ENCODE measurements at regions not wholly inside any gene's neighbourhood (a gene's known extent, or its start where the extent isn't known, plus 50 kb on each side); places are given as distances from the start of the nearest gene placed in this dataset.

GRCh38 chr7:68244389-68244788 is 1247.8 kb downstream of the TYW1 start:
- Histone ChIP-seq H3K4me2 (ENCODE audit: low read depth, low read length) (no peak overlapping the region), H4K20me1 (ENCODE audit: insufficient read depth, low read length) (no peaks in the 10 kb centered on the region), H2BK20ac (ENCODE audit: low read depth, low read length) (no peak overlapping the region), H2AFZ (replicated peaks; ENCODE audit: low read length, poor library complexity) (no peak overlapping the region), H2AK5ac (ENCODE audit: low read depth, low read length) (no peak overlapping the region), H3K27ac (ENCODE audit: insufficient read depth, low read length) (no peak overlapping the region), H3K9me1 (ENCODE audit: insufficient read depth, low read length) (no peaks in the 10 kb centered on the region), H3K4me1 (ENCODE audit: control insufficient read depth, insufficient read depth, low read length) (no peaks in the 10 kb centered on the region), H3K79me1 (ENCODE audit: low read depth in 1 of 2, low read length in 2 of 2) (no peaks in the 10 kb centered on the region), H3K4me3 (ENCODE audit: insufficient read depth, low read depth, low read length) (no peak overlapping the region), H2BK5ac (ENCODE audit: low read depth, low read length, poor library complexity, severe bottlenecking) (no peak overlapping the region), H3K27me3 (ENCODE audit: control insufficient read depth, insufficient read depth, low read length) (no peaks in the 10 kb centered on the region), H3K36me3 (ENCODE audit: control insufficient read depth, insufficient read depth, low read length) (no peaks in the 10 kb centered on the region), H3K18ac (ENCODE audit: low read depth, low read length) (no peak overlapping the region), H2AK9ac (replicated peaks; ENCODE audit: low read depth, low read length, poor library complexity) (no peak overlapping the region), H4K91ac (ENCODE audit: insufficient read depth, low read depth, low read length) (no peak overlapping the region), H4K8ac (ENCODE audit: low read depth in 2 of 2, low read length in 2 of 2) (no peak overlapping the region), H3K9me3 (ENCODE audit: control insufficient read depth, insufficient read depth, low read length) (peaks cover 7% of the 10 kb centered on the region; the same call in 1 of the 2 replicates), H3K14ac (replicated peaks; ENCODE audit: low read depth, low read length) (no peak overlapping the region), H3K23ac (ENCODE audit: low read depth, low read length) (no peak overlapping the region), H2BK15ac (ENCODE audit: low read depth, low read length) (no peak overlapping the region), H3K9ac (ENCODE audit: low read depth, low read length) (no peak overlapping the region), H2BK120ac (ENCODE audit: low read depth, low read length) (no peak overlapping the region), H3K4ac (ENCODE audit: low read depth, low read length) (no peak overlapping the region), H3K56ac (ENCODE audit: extremely low read depth, insufficient read depth, low read length) (no peak overlapping the region), H4K5ac (ENCODE audit: low read depth, low read length) (no peak overlapping the region)
- POLR2A ChIA-PET (ENCODE audit: unreplicated experiment) = no interaction called here
- no TSS peak for BruUV-seq (replicated peaks)
- ATAC-seq (ENCODE audit: low read depth) (no peak), DNase-seq (no peak)
- dilution Hi-C loops (cut with HindIII; ENCODE audit: low sequenced_read_pairs, unreplicated experiment) (no loop called here), intact Hi-C loops (cut with micrococcal nuclease) (no loop called here), in situ Hi-C loops (cut with MboI; ENCODE audit: low sequenced_read_pairs) (no loop called here)
- CTCF ChIA-PET = no interaction called here
- 55% methylated on average over 3 of the region's 7 CpGs; no CpG with 5 or more reads in 1 of the 2 experiments for WGBS, 2 experiments (ENCODE audit: extremely low coverage in 2 of 2, insufficient read length in 1 of 2)
- TF ChIP-seq ELK1 (IDR thresholded peaks at IDR 0.05; ENCODE audit: borderline replicate concordance, low read depth, low read length) (no peak), SMC3 (IDR thresholded peaks at IDR 0.05; ENCODE audit: low read depth, low read length) (no peak), RFX5 (IDR thresholded peaks at IDR 0.05; ENCODE audit: low read depth, low read length) (no peak), MAZ (IDR thresholded peaks at IDR 0.05; ENCODE audit: borderline replicate concordance, low read depth, low read length) (no peak), RAD21 (IDR thresholded peaks at IDR 0.05; ENCODE audit: low read length) (no peak), CHD1 (IDR thresholded peaks at IDR 0.05; ENCODE audit: low read depth, low read length) (no peak), CEBPB (IDR thresholded peaks at IDR 0.05; ENCODE audit: low read depth, low read length) (no peak)

All from IMR-90 (cell line).